ENCODE measurements at regions not wholly inside any gene's neighbourhood (a gene's known extent, or its start where the extent isn't known, plus 50 kb on each side); places are given as distances from the start of the nearest gene placed in this dataset.

- TF ChIP-seq CTCF (IDR thresholded peaks at IDR 0.05) (no peak), POLR2A (IDR thresholded peaks at IDR 0.05) (no peak)
Observed at GRCh38 chr20:1758765-1759164, 101.2 kb upstream of the SIRPG start.
